GM19397 (cell line): ENCODE measurements at regions not wholly inside any gene's neighbourhood (a gene's known extent, or its start where the extent isn't known, plus 50 kb on each side); places are given as distances from the start of the nearest gene placed in this dataset.
"Not testable (repeated sequence)": the region's sequence is repeated elsewhere in the genome, so short reads cannot be mapped to it uniquely, and the experiment has no call there.

Source experiments
- ATAC-seq: cut with Tn5 transposase; IDR thresholded peaks from one replicate; pipeline ENCODE4 v1.9.1; 2021; ENCODE audit warnings: mild to moderate bottlenecking, moderate library complexity; ENCODE audit not compliant: unreplicated experiment

DNA sequence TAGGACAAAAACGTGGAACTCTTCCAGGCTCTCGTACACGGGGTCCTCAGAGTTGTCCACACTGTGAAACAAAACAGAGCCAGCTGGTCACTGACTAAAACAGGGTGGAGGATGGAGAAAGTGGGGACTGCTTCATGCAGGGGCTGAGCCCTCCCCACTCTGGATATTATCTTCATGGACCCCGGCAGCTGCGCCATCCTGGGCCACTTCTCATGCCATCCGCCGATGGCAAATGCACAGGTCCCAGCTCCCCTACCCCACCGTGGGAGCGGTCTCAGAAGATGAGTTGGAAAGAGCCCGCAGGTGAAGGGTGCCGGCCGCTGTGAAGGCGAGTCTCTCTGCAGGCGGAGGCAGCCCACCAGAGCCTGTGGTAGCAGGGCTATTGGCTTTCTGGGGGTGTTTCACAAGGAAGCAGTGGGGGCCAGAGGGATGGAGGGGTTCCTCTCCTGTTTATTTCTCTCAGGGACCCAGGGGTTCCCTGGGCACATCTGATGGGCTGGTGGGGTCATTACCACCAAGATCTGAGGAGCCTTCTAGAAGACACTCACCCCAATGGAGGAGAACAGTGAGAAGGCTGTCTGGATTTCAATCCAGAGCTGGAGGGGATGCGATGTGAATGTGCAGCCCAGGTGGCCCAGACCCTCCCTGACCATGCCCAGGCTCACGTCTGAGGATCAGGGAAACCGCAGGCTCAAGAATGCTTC, 177.3 kb downstream of the KLF13 start:
- no peak for ATAC-seq

DNA sequence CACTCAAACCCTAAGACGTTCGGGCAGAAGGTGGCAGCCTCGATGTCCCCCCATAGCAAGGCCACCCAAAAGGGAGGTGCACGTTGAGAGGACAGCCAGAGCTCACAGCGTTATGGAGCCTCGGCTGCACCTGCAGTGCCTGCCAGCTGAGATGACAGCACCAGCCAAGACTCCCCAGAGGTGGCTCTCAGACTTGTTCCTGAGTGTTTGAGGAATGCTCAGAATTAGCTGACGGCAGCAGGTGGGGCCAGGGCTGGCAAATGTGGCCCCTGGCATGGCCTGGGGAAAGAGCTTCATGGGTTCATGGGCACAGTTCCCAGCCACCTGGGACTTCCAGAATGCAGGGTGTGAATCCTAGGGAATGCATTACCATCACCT, 177.8 kb downstream of the KLF13 start:
- no peak for ATAC-seq

- ATAC-seq, result not testable (repeated sequence)
Observed at GRCh38 chr15:31507573-31507972, 180.9 kb downstream of the KLF13 start.

- ATAC-seq, result no peak
Observed at GRCh38 chr15:31508656-31509055, 182.0 kb downstream of the KLF13 start.

GRCh38 chr15:31510057-31510456, 183.4 kb downstream of the KLF13 start:
- ATAC-seq, result no peak

- no peak for ATAC-seq
Observed at GRCh38 chr15:31511707-31512310, 185.2 kb downstream of the KLF13 start.

DNA sequence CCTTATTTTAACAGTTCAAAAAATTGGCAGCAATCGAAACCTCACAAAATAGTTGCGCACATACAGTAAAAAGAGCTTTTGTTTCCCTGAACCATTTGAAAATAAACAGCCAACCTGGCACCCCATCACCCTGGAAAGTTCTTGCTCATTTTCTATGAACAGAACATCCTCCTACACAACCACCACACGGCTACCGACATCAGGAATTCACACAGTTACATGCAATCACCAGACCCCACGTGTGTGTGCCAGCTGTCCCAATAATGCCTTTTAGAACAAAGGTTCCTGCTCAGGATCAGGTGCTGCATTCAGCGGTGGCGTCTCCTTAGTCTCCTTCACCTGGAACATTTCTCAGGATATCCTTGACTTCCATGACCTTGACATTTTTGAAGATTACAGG, 186.5 kb downstream of the KLF13 start:
- no peak for ATAC-seq

- ATAC-seq, result no peak
Observed at GRCh38 chr15:31516440-31516839, 189.8 kb downstream of the KLF13 start.

- no peak for ATAC-seq
Observed at GRCh38 chr15:31516874-31517273, 190.2 kb downstream of the KLF13 start.

GRCh38 chr15:31517711-31518110, 191.1 kb downstream of the KLF13 start:
- no peak for ATAC-seq

GRCh38 chr15:31522028-31522427, 195.4 kb downstream of the KLF13 start:
- ATAC-seq, result no peak

- no peak for ATAC-seq
Observed at GRCh38 chr15:31523027-31523654, 196.5 kb downstream of the KLF13 start.

DNA sequence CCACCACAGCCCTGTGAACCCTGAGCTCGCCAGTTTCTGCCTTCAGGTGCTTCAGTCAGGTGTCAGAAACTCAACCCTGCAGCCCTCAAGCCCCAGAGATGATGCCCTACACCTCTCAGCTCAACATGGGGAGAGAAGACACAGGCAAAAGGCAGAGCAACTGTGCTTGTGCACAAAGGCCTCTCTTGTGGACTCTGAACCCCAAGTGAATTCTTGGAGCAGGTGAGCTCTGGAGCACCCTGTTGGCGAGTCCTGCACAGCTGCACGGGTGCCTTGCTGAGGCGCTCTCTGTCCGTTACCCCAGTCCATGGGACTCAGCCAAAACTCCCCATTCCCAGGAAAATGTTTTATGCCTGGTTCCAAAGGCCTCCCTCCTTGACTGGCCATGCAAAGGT, 197.0 kb downstream of the KLF13 start:
- ATAC-seq, result no peak

GRCh38 chr15:31525185-31525695, 198.6 kb downstream of the KLF13 start:
- ATAC-seq, result no peak

- ATAC-seq, result no peak
Observed at GRCh38 chr15:31525988-31526665, 199.5 kb downstream of the KLF13 start.

DNA sequence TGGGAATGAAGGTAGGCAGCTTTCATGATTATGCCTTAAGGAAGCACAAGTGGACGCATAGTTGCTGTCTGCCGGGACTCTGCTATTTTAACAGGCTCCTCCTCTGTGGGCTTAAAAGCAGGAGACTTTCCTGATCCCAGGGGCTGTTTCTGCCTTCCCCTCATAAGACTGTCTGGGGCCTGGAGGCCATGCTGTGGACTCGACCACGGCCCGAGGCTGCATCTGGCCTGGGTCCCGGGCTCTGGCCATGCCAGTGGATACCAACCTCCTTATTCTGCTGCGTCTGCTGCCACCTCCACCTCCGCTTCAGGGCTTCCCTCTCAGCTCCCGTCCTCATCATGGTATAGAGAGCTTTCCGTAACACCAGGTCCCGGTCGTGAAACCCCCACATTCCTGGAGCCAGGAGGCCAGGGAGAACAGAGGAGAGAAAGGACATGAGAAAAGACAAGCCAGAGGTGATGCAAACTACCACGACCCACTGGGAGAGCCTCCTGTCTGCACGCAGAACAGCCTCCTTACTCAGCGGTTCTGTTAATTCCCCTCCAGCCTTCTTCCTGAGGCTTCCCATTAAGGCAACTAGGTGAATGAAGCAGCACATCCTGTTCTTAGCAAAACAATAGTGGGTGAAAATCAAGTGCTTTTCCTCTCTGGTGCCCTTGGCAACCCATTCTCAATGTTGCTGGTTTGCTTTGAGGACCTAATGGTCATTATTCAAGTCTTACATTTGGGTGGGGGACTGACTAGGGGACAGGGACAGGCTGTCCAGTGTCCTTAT, 200.5 kb downstream of the KLF13 start:
- ATAC-seq, result no peak

GRCh38 chr15:31528846-31529245, 202.2 kb downstream of the KLF13 start:
- ATAC-seq, result no peak

DNA sequence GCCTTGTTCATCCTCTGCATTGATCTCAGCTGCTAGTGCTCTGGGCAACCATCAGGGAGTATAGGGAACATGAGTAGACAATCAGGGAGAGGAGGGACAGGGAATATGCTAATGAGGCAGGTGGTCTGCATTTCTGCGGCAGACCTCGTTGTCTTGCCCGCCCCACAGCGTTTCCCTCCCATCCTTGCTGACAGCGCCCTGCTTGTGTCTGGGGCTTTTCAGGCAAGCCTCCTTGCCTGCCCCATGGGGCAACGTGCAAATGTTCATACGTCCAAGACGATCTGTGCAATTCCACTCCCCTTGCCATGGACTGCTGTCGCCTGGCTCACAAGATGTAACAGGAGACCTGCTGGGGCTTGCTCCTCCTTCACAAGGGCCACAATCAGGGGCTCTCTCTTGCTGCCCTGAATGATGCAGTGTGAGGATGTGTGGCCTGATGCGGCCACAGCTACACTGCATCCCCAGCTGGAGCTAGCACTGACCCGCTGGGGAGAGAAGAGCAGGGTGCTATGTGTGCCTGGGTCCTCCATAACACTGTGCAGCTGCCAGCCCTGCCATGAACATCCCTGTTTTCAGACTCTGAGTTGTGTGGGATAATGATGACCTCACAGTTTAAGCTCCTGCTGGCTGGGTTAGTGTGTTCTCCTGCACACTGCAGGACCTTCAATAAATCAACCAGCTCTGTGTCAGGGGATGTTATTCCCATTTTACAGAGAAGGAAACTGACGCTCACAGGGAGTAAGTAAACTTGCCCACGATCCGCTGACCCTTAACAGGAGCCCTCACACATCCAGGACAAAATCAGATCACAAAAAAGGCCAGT, 211.3 kb downstream of the KLF13 start:
- no peak for ATAC-seq

- ATAC-seq, result no peak
Observed at GRCh38 chr15:31540633-31541032, 214.0 kb downstream of the KLF13 start.

DNA sequence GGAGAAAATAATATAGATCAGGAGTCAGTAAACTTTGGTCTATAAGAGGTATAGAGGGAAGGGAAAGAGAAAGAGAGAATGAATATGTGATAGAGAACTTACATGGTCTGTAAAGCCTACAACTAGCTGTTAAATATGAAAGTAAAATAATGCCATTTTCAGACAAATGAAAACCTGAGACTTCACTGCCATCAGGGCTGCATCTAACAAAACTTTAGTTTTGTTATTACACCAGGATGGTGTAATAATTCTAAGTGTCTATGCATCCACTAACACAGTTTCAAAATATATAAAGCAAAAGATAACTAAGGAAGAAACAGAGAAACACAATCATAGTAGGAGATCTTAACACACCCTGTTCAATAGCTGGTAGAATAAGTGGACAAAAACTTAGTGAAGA, 217.7 kb downstream of the KLF13 start:
- no peak for ATAC-seq
